ENCODE measurements at regions not wholly inside any gene's neighbourhood (a gene's known extent, or its start where the extent isn't known, plus 50 kb on each side); places are given as distances from the start of the nearest gene placed in this dataset.

GRCh38 chr17:71229070-71229469 lies 891.8 kb upstream of the SOX9 start:
- no peak for TF ChIP-seq POLR2AphosphoS5 (IDR thresholded peaks at IDR 0.05; ENCODE audit: low read depth)
- no peak for TF ChIP-seq CTCF (IDR thresholded peaks at IDR 0.05; ENCODE audit: insufficient read depth, low read length)
- no peak for TF ChIP-seq GABPA (IDR thresholded peaks at IDR 0.05; ENCODE audit: low read depth)
- no peak for TF ChIP-seq SPI1 (IDR thresholded peaks at IDR 0.05; ENCODE audit: borderline replicate concordance, low read depth)
- TF ChIP-seq, protein P1, sequence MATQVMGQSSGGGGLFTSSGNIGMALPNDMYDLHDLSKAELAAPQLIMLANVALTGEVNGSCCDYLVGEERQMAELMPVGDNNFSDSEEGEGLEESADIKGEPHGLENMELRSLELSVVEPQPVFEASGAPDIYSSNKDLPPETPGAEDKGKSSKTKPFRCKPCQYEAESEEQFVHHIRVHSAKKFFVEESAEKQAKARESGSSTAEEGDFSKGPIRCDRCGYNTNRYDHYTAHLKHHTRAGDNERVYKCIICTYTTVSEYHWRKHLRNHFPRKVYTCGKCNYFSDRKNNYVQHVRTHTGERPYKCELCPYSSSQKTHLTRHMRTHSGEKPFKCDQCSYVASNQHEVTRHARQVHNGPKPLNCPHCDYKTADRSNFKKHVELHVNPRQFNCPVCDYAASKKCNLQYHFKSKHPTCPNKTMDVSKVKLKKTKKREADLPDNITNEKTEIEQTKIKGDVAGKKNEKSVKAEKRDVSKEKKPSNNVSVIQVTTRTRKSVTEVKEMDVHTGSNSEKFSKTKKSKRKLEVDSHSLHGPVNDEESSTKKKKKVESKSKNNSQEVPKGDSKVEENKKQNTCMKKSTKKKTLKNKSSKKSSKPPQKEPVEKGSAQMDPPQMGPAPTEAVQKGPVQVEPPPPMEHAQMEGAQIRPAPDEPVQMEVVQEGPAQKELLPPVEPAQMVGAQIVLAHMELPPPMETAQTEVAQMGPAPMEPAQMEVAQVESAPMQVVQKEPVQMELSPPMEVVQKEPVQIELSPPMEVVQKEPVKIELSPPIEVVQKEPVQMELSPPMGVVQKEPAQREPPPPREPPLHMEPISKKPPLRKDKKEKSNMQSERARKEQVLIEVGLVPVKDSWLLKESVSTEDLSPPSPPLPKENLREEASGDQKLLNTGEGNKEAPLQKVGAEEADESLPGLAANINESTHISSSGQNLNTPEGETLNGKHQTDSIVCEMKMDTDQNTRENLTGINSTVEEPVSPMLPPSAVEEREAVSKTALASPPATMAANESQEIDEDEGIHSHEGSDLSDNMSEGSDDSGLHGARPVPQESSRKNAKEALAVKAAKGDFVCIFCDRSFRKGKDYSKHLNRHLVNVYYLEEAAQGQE (IDR thresholded peaks at IDR 0.05; ENCODE audit: insufficient replicate concordance, low read depth): no peak
- no peak overlapping the region for H3K27ac ChIP-seq (replicated peaks)
- DNase-seq (ENCODE audit: low read depth in 1 of 2, low spot score in 1 of 2): no peak
- H3K27me3 ChIP-seq (ENCODE audit: insufficient read depth, poor library complexity, severe bottlenecking): peaks cover 5% of the 10 kb centered on the region
- H3K4me3 ChIP-seq (replicated peaks; ENCODE audit: insufficient read depth, low read length): no peak overlapping the region

DNA sequence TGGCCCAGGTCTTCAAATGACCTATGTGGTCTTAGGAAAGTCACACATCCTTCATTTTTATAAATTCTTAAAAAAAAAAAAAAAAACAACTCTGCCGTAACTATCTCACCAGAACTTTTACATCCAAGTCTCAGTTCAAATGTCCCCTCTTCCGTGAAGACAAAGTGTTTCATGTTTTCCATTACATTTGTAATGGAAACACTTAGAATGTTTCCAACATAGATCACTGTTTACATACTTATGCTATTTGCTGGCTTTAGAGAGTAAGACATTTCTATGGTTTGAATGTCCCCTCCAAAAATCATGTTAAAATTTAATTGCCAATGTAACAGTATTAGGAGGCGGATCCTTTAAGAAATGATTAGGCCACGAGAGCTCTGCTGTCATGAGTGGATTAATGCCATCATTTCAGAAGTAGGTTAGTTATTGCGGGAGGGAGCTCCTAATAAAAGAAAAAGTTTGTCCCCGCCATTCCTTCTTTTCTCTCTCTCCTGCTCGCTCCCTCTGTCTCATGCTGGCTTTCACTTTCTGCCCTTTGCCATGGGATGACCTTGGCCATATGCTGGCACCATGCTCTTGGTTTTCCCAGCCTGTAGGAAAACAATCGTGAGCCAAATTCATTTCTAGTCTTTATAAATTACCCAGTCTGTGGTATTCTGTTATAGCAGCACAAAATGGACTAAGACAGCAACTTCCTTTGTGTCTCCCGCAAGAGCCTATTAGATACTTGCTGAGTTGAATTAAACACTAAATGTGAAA lies 887.8 kb upstream of the SOX9 start:
- Histone ChIP-seq H3K4me3 (replicated peaks; ENCODE audit: insufficient read depth, low read length) (no peak overlapping the region), H3K27ac (replicated peaks) (no peak overlapping the region), H3K27me3 (ENCODE audit: insufficient read depth, poor library complexity, severe bottlenecking) (peaks cover 5% of the 10 kb centered on the region)
- no peak for DNase-seq (ENCODE audit: low read depth in 1 of 2, low spot score in 1 of 2)
- TF ChIP-seq, protein P1 (IDR thresholded peaks at IDR 0.05; ENCODE audit: insufficient replicate concordance, low read depth): no peak
- TF ChIP-seq POLR2AphosphoS5 (IDR thresholded peaks at IDR 0.05; ENCODE audit: low read depth): no peak

- Histone ChIP-seq H3K27me3 (ENCODE audit: insufficient read depth, poor library complexity, severe bottlenecking) (peaks cover 5% of the 10 kb centered on the region), H3K4me3 (replicated peaks; ENCODE audit: insufficient read depth, low read length) (no peak overlapping the region), H3K27ac (replicated peaks) (no peak overlapping the region)
- TF ChIP-seq CTCF (IDR thresholded peaks at IDR 0.05; ENCODE audit: insufficient read depth, low read length) (no peak), SPI1 (IDR thresholded peaks at IDR 0.05; ENCODE audit: borderline replicate concordance, low read depth) (no peak), POLR2AphosphoS5 (IDR thresholded peaks at IDR 0.05; ENCODE audit: low read depth) (no peak), GABPA (IDR thresholded peaks at IDR 0.05; ENCODE audit: low read depth) (no peak)
- TF ChIP-seq, protein P1 (IDR thresholded peaks at IDR 0.05; ENCODE audit: insufficient replicate concordance, low read depth): no peak
- DNase-seq (ENCODE audit: low read depth in 1 of 2, low spot score in 1 of 2): no peak
Measured at GRCh38 chr17:71234349-71234748, 886.5 kb upstream of the SOX9 start.

Measured in HL-60 (cell line).